H1 (cell line): ENCODE measurements at regions not wholly inside any gene's neighbourhood (a gene's known extent, or its start where the extent isn't known, plus 50 kb on each side); places are given as distances from the start of the nearest gene placed in this dataset.

Experiments
- CTCF ChIA-PET: fragments of 300-600 bp; sonication (Branson Sonifier 250); formaldehyde crosslinking; loops from one replicate; lab custom pipeline; 2021; ENCODE audit not compliant: partially characterized antibody; lab: Charles Lee
- POLR2A ChIA-PET: fragments of 300-600 bp; sonication (Branson Sonifier 250); formaldehyde crosslinking; loops from one replicate; lab custom pipeline; 2021; ENCODE audit warnings: inconsistent platforms; ENCODE audit not compliant: partially characterized antibody; lab: Charles Lee
- DNase-seq, 2 experiments: peaks; one replicate each; pipeline versions ENCODE4 v3.0.0 to v3.0.0-alpha.2; 2010 to 2022; ENCODE audit warnings: low spot score in 2 of 2, low read depth in 1 of 2, mixed read lengths in 1 of 2
- FAIRE-seq: peaks from 2 replicates; lab custom pipeline; 2011; peaks lifted over from hg19 to GRCh38; lab: Jason Lieb, UNC
- H2AFZ ChIP-seq: 2 replicates; pipeline ENCODE4 v1.8.1; 2012; ENCODE audit warnings: low read length, inconsistent platforms
- H2AK5ac ChIP-seq: 2 replicates; pipeline ENCODE4 v1.6.1; 2013; ENCODE audit warnings: low read depth, low read length
- H2BK120ac ChIP-seq: replicated peaks from 2 replicates; pipeline ENCODE3; 2013; ENCODE audit warnings: low read depth, low read length, inconsistent platforms
- H2BK12ac ChIP-seq: 2 replicates; pipeline ENCODE4 v1.6.1; 2013; ENCODE audit warnings: low read depth, low read length
- H2BK15ac ChIP-seq: 2 replicates; pipeline ENCODE4 v1.6.1; 2013; ENCODE audit warnings: low read length
- H2BK20ac ChIP-seq: 2 replicates; pipeline ENCODE4 v1.6.1; 2013; ENCODE audit warnings: low read length
- H2BK5ac ChIP-seq: 2 replicates; pipeline ENCODE4 v1.6.1; 2013; ENCODE audit warnings: low read depth, low read length
- H3K14ac ChIP-seq: 2 replicates; pipeline ENCODE4 v1.6.1; 2013; ENCODE audit warnings: inconsistent platforms; ENCODE audit not compliant: insufficient read length
- H3K18ac ChIP-seq: 2 replicates; pipeline ENCODE4 v1.6.1; 2013; ENCODE audit warnings: low read length; ENCODE audit errors: extremely low read depth
- H3K23ac ChIP-seq: 2 replicates; pipeline ENCODE4 v1.6.1; 2013; ENCODE audit warnings: inconsistent platforms; ENCODE audit not compliant: insufficient read length
- H3K23me2 ChIP-seq: 2 replicates; pipeline ENCODE4 v1.6.1; 2013; ENCODE audit warnings: low read depth, low read length
- H3K27ac ChIP-seq: 2 replicates; pipeline ENCODE4 v1.6.1; 2011; ENCODE audit warnings: low read depth, low read length, inconsistent platforms
- H3K27me3 ChIP-seq, 4 experiments: replicated peaks in 1 of 4; 1 replicate in 1 of 4; 2 replicates in 3 of 4; pipeline versions ENCODE4 v1.6.1 to v1.8.1; 2011 to 2013; ENCODE audit warnings: low read length in 3 of 4, mild to moderate bottlenecking in 3 of 4, inconsistent platforms in 2 of 4, mixed read lengths in 2 of 4, moderate library complexity in 1 of 4; ENCODE audit not compliant: control insufficient read depth in 3 of 4, insufficient read depth in 3 of 4; ENCODE audit errors: extremely low read depth in 1 of 4
- H3K36me3 ChIP-seq, 4 experiments: 2 replicates each; pipeline versions ENCODE4 v1.6.1 to v1.8.1; 2011 to 2013; ENCODE audit warnings: mild to moderate bottlenecking in 4 of 4, low read length in 3 of 4, moderate library complexity in 2 of 4, control low read depth in 1 of 4, inconsistent platforms in 1 of 4; ENCODE audit not compliant: insufficient read depth in 4 of 4, control insufficient read depth in 2 of 4
- H3K4ac ChIP-seq: replicated peaks from 2 replicates; pipeline ENCODE3; 2013; ENCODE audit warnings: low read length, low read depth, mixed read lengths, inconsistent platforms; ENCODE audit not compliant: insufficient read length
- H3K4me1 ChIP-seq, 4 experiments: replicated peaks in 1 of 4; 1 replicate in 1 of 4; 2 replicates in 3 of 4; pipeline versions ENCODE4 v1.6.1 to v1.8.1; 2011 to 2013; ENCODE audit warnings: low read length in 3 of 4, inconsistent platforms in 2 of 4, mixed read lengths in 1 of 4; ENCODE audit not compliant: insufficient read depth in 4 of 4, control insufficient read depth in 3 of 4
- H3K4me2 ChIP-seq, 2 experiments: 2 replicates each; pipeline versions ENCODE4 v1.6.1 to v1.8.1; 2011 to 2013; ENCODE audit warnings: low read depth in 2 of 2, low read length in 2 of 2, control low read depth in 1 of 2, inconsistent platforms in 1 of 2, mild to moderate bottlenecking in 1 of 2; ENCODE audit not compliant: insufficient read depth in 1 of 2
- H3K4me3 ChIP-seq, 4 experiments: fragments of 200-600, 300-600 bp in 1 of 4; sonication (generic), shearing (Covaris generic), sonication (Bioruptor Twin) in 1 of 4; 2 replicates each; pipeline versions ENCODE4 v1.5.1 to v1.8.1; 2011 to 2016; ENCODE audit warnings: low read length in 4 of 4, low read depth in 3 of 4, control low read depth in 2 of 4, inconsistent platforms in 2 of 4, mild to moderate bottlenecking in 2 of 4, mixed read lengths in 1 of 4, moderate library complexity in 1 of 4; ENCODE audit not compliant: insufficient read depth in 2 of 4; ENCODE audit errors: extremely low read depth in 1 of 4
- H3K56ac ChIP-seq: replicated peaks from 2 replicates; pipeline ENCODE3; 2013; ENCODE audit warnings: low read depth, mild to moderate bottlenecking, mixed read lengths, low read length, inconsistent platforms; ENCODE audit not compliant: insufficient read length
- H3K79me1 ChIP-seq: 2 replicates; pipeline ENCODE4 v1.6.1; 2013; ENCODE audit warnings: low read depth, low read length, control low read depth
- H3K79me2 ChIP-seq, 2 experiments: 2 replicates each; pipeline versions ENCODE4 v1.6.1 to v1.8.1; 2012 to 2013; ENCODE audit warnings: low read length in 2 of 2, mild to moderate bottlenecking in 2 of 2, inconsistent platforms in 1 of 2; ENCODE audit not compliant: insufficient read depth in 2 of 2, control insufficient read depth in 1 of 2
- H3K9ac ChIP-seq, 4 experiments: replicated peaks in 1 of 4; 1 replicate in 1 of 4; 2 replicates in 3 of 4; pipeline versions ENCODE4 v1.6.1 to v1.8.1; 2011 to 2013; ENCODE audit warnings: low read depth in 3 of 4, low read length in 3 of 4, control low read depth in 2 of 4, mild to moderate bottlenecking in 2 of 4, moderate library complexity in 2 of 4, inconsistent platforms in 1 of 4; ENCODE audit errors: extremely low read depth in 1 of 4
- H3K9me3 ChIP-seq, 2 experiments: 2 replicates each; pipeline versions ENCODE4 v1.6.1 to v1.8.1; 2012 to 2013; ENCODE audit warnings: mild to moderate bottlenecking in 2 of 2, moderate library complexity in 2 of 2, control low read depth in 1 of 2, inconsistent platforms in 1 of 2, low read depth in 1 of 2, low read length in 1 of 2, mixed read lengths in 1 of 2; ENCODE audit not compliant: insufficient read depth in 2 of 2
- H4K20me1 ChIP-seq, 2 experiments: replicated peaks in 1 of 2; 2 replicates each; pipeline versions ENCODE3 to v1.8.1; 2011 to 2013; ENCODE audit warnings: inconsistent platforms in 2 of 2, low read length in 2 of 2, mild to moderate bottlenecking in 1 of 2; ENCODE audit not compliant: insufficient read depth in 2 of 2, control insufficient read depth in 1 of 2
- H4K5ac ChIP-seq: 2 replicates; pipeline ENCODE4 v1.6.1; 2013; ENCODE audit warnings: low read length, low read depth, mixed read lengths, inconsistent platforms; ENCODE audit not compliant: insufficient read length
- H4K8ac ChIP-seq: 2 replicates; pipeline ENCODE4 v1.8.0; 2013; ENCODE audit warnings: mild to moderate bottlenecking, moderate library complexity, low read length, inconsistent platforms; ENCODE audit not compliant: insufficient read depth; ENCODE audit errors: extremely low read depth
- H4K91ac ChIP-seq: replicated peaks from 2 replicates; pipeline ENCODE3; 2013; ENCODE audit warnings: low read length, mixed read lengths, inconsistent platforms; ENCODE audit not compliant: insufficient read length
- ATF3 ChIP-seq: IDR thresholded peaks from 2 replicates; pipeline ENCODE4 v1.6.1; 2011; ENCODE audit warnings: low read depth, mild to moderate bottlenecking, low read length; ENCODE audit not compliant: insufficient read depth
- CBX5 ChIP-seq: fragments of 300-800, 300-1000 bp; sonication (generic); IDR thresholded peaks from 2 replicates; pipeline ENCODE4 v1.7.1; 2016; ENCODE audit warnings: antibody characterized with exemption, low read length, low read depth
- CHD1 ChIP-seq: IDR thresholded peaks from 2 replicates; pipeline ENCODE4 v1.6.1; 2012; ENCODE audit warnings: low read depth, low read length, improper control_type of control experiment
- CTCF ChIP-seq, 3 experiments: IDR thresholded peaks; 1 replicate in 2 of 3; 2 replicates in 1 of 3; pipeline versions ENCODE4 v1.5.1 to v1.6.1; 2011; ENCODE audit warnings: low read length in 3 of 3, mild to moderate bottlenecking in 3 of 3, inconsistent platforms in 2 of 3, low read depth in 1 of 3, moderate library complexity in 1 of 3; ENCODE audit not compliant: insufficient read depth in 1 of 3; ENCODE audit errors: control extremely low read depth in 1 of 3
- KDM4A ChIP-seq: IDR thresholded peaks from one replicate; pipeline ENCODE4 v1.7.1; 2012; ENCODE audit warnings: low read depth, mild to moderate bottlenecking, moderate library complexity, low read length, inconsistent platforms; ENCODE audit not compliant: severe bottlenecking
- NANOG ChIP-seq: IDR thresholded peaks from 2 replicates; pipeline ENCODE4 v1.6.1; 2011; ENCODE audit warnings: low read length, low read depth, mild to moderate bottlenecking, inconsistent platforms; ENCODE audit not compliant: insufficient read depth, poor library complexity, severe bottlenecking
- POLR2A ChIP-seq, 2 experiments: IDR thresholded peaks; 1 replicate in 1 of 2; 2 replicates in 1 of 2; pipeline ENCODE4 v1.6.1; 2011; ENCODE audit warnings: low read depth in 2 of 2, low read length in 2 of 2, mild to moderate bottlenecking in 2 of 2; ENCODE audit errors: control extremely low read depth in 1 of 2
- RBBP5 ChIP-seq: IDR thresholded peaks from 2 replicates; pipeline ENCODE4 v1.7.1; 2012; ENCODE audit warnings: low read depth, mild to moderate bottlenecking, inconsistent platforms, low read length, moderate library complexity, borderline replicate concordance
- RFX5 ChIP-seq: IDR thresholded peaks from 2 replicates; pipeline ENCODE4 v1.6.1; 2011; ENCODE audit warnings: low read depth, low read length, improper control_type of control experiment, borderline replicate concordance
- SP1 ChIP-seq: IDR thresholded peaks from 2 replicates; pipeline ENCODE4 v1.6.1; 2011; ENCODE audit warnings: low read depth, low read length
- SRF ChIP-seq: IDR thresholded peaks from 2 replicates; pipeline ENCODE4 v1.6.1; 2011; ENCODE audit warnings: mild to moderate bottlenecking, low read depth, low read length, moderate library complexity
- ZNF274 ChIP-seq: IDR thresholded peaks from 2 replicates; pipeline ENCODE4 v1.7.0; 2012; ENCODE audit warnings: low read length, borderline replicate concordance; ENCODE audit errors: extremely low read depth
- WGBS, 2 experiments: shearing (Covaris generic) in 1 of 2; methylation state at CpG; one replicate each; pipeline versions ENCODE4 v1.1.6 to v1.1.7; 2013 to 2015; ENCODE audit warnings: low lambda C conversion rate in 2 of 2, mixed read lengths in 2 of 2, inconsistent platforms in 1 of 2, low coverage in 1 of 2, missing lambda C conversion rate in 1 of 2; ENCODE audit not compliant: insufficient replicate concordance in 2 of 2, insufficient coverage in 1 of 2, insufficient read length in 1 of 2; ENCODE audit errors: extremely low coverage in 1 of 2, missing lambda C conversion rate in 1 of 2; 5-methylcytosine and 5-hydroxymethylcytosine counted together

- Histone ChIP-seq H4K8ac (no peak overlapping the region), H3K79me1 (no peaks in the 10 kb centered on the region), H2BK12ac (no peak overlapping the region), H3K23ac (no peak overlapping the region), H4K5ac (no peak overlapping the region), H3K79me2 (no peaks in the 10 kb centered on the region), H4K91ac (no peak overlapping the region), H3K4me2 (no peak overlapping the region), H2AK5ac (no peak overlapping the region), H3K23me2 (peaks cover 2% of the 10 kb centered on the region; the same call in 1 of the 2 replicates), H3K9ac (no peak overlapping the region), H4K20me1 (no peaks in the 10 kb centered on the region), H3K27ac (no peak overlapping the region), H3K36me3 (no peaks in the 10 kb centered on the region), H3K27me3 (no peaks in the 10 kb centered on the region), H2BK120ac (no peak overlapping the region), H2BK20ac (no peak overlapping the region), H2AFZ (no peak overlapping the region), H3K4me3 (no peak overlapping the region), H2BK15ac (no peak overlapping the region), H3K9me3 (no peaks in the 10 kb centered on the region), H3K4ac (no peak overlapping the region), H3K18ac (no peak overlapping the region), H3K14ac (no peak overlapping the region), H3K4me1 (no peaks in the 10 kb centered on the region), H3K56ac (no peak overlapping the region), H2BK5ac (no peak overlapping the region)
- CTCF ChIA-PET: interaction anchor here (1.3 to 2.4 kb wide), 2 partner anchors 8 to 354 kb away, joined by 4 to 8 read pairs; no protein-coding TSS in a partner anchor
- no peak for FAIRE-seq
- DNase-seq: no peak
- POLR2A ChIA-PET: no interaction called here
- WGBS, 2 experiments: 64% methylated on average over 1 of the region's 1 CpG; no CpG with 5 or more reads in 1 of the 2 experiments
- TF ChIP-seq SP1: no peak
- TF ChIP-seq SRF: no peak
- no peak for TF ChIP-seq ATF3
- TF ChIP-seq KDM4A: no peak
- no peak for TF ChIP-seq RFX5
- TF ChIP-seq CBX5: no peak
- no peak for TF ChIP-seq ZNF274
- TF ChIP-seq RBBP5: no peak
- TF ChIP-seq NANOG: no peak
- TF ChIP-seq CHD1: no peak
- TF ChIP-seq CTCF (IDR thresholded peaks at IDR 0.05; ENCODE audit: control extremely low read depth in 1 of 3, insufficient read depth in 1 of 3, low read depth in 1 of 3, low read length in 3 of 3): no peak
- TF ChIP-seq POLR2A (IDR thresholded peaks at IDR 0.05; ENCODE audit: control extremely low read depth in 1 of 2, low read depth in 2 of 2, low read length in 2 of 2): no peak
Measured at GRCh38 chr18:27372386-27372785, 187.3 kb upstream of the CHST9 start.
